GM12891 (cell line): ENCODE measurements at regions not wholly inside any gene's neighbourhood (a gene's known extent, or its start where the extent isn't known, plus 50 kb on each side); places are given as distances from the start of the nearest gene placed in this dataset.

ENCODE experiments used
- DNase-seq: peaks from one replicate; pipeline ENCODE4 v3.0.0; 2011; ENCODE audit warnings: low spot score; ENCODE audit not compliant: insufficient read length
- FAIRE-seq: peaks from 2 replicates; lab custom pipeline; 2011; peaks lifted over from hg19 to GRCh38; lab: Jason Lieb, UNC
- PAX5 ChIP-seq: IDR thresholded peaks from 2 replicates; pipeline ENCODE4 v1.6.1; 2011; ENCODE audit warnings: low read length, moderate library complexity, mild to moderate bottlenecking; ENCODE audit not compliant: insufficient read depth, severe bottlenecking
- POLR2A ChIP-seq: IDR thresholded peaks from 2 replicates; pipeline ENCODE4 v1.6.1; 2011; ENCODE audit warnings: low read depth, low read length, control low read depth
- POLR2AphosphoS5 ChIP-seq: IDR thresholded peaks from 2 replicates; pipeline ENCODE4 v1.6.1; 2011; ENCODE audit warnings: low read depth, low read length, control low read depth
- POU2F2 ChIP-seq: IDR thresholded peaks from 2 replicates; pipeline ENCODE4 v1.6.1; 2011; ENCODE audit warnings: low read depth, mild to moderate bottlenecking, control low read depth, low read length, moderate library complexity
- SPI1 ChIP-seq: IDR thresholded peaks from 2 replicates; pipeline ENCODE4 v1.6.1; 2011; ENCODE audit warnings: low read depth, low read length, control low read depth
- TAF1 ChIP-seq: IDR thresholded peaks from 2 replicates; pipeline ENCODE4 v1.6.1; 2011; ENCODE audit warnings: low read depth, low read length, control low read depth

GRCh38 chr18:25467226-25467987 lies 115.4 kb upstream of the ZNF521 start:
- TF ChIP-seq SPI1 (no peak), PAX5 (no peak), POLR2A (no peak), TAF1 (no peak), POU2F2 (no peak), POLR2AphosphoS5 (no peak)
- DNase-seq (no peak), FAIRE-seq (no peak)

DNA sequence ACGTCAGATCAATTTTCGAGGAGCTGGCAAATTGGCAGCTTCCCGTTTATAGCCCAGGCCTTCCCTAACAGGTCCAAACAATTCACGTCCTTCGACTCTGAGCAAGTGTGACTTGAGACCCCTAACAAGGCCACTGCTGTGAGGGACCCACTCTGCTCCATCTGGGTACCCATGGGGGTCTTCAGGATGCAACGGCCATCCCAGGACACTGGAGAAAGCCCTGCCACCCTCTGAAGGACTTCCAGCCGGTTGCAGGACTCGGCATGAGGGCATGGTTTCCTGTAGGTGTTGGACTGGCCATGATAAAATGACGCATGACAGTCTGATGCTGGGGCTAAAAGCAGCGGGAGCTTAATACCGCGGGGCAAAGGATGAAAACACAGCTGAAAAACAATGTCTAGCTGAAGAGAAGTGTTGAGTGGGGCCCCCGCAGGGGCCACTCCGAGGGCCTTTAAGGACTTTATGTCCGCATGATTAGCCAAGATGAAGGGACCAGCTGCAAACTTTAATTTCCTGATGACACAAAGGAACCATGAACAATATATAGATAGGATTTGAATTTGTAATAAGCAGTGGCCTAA lies 113.3 kb upstream of the ZNF521 start:
- no peak for FAIRE-seq
- no peak for DNase-seq
- TF ChIP-seq POLR2A = no peak
- TF ChIP-seq TAF1 = no peak
- TF ChIP-seq POU2F2 = no peak
- TF ChIP-seq SPI1 = no peak
- TF ChIP-seq PAX5 = no peak
- no peak for TF ChIP-seq POLR2AphosphoS5

DNA sequence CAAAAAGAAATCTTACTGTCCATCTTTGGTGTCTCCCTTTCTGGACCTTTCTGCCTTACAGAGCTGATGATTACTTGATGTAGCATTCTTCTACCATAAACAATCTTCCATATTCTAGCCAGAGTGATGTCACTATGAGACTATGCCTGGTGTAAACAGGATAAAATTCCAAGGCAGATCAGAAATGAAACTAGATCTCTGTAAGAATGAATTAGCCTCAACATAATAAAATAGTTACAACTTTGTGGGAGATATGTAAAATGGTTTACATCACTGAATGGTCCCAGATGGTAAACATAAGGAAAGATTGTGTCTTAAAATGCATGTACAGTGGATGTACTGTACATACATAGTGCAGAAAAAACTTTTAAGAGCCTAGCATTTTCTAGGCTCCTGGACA lies 112.3 kb upstream of the ZNF521 start:
- FAIRE-seq (no peak), DNase-seq (no peak)
- no peak for TF ChIP-seq SPI1
- no peak for TF ChIP-seq PAX5
- TF ChIP-seq TAF1 = no peak
- TF ChIP-seq POLR2A = no peak
- no peak for TF ChIP-seq POLR2AphosphoS5
- TF ChIP-seq POU2F2 = no peak

DNA sequence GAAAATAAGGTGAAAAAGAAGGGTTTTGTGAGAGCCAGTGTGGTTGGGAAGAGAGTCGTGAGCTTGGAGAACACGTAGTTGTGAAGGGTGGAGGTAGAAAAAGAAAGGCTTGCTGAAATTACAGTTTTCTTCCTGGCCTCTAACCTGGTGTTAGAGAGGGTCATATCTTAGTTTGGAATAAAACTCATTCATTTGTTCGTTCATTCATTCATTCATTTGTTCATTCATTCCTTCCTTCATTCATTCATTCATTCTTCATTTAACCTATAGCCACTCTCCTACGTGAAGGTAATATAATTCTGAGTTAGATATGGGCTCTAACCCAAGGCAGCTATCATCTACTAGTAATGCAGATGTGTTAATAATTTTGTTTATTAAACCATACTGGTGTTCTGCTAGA lies 111.8 kb upstream of the ZNF521 start:
- no peak for FAIRE-seq
- DNase-seq = no peak
- no peak for TF ChIP-seq TAF1
- no peak for TF ChIP-seq POLR2AphosphoS5
- TF ChIP-seq SPI1 = no peak
- TF ChIP-seq POU2F2 = no peak
- no peak for TF ChIP-seq PAX5
- no peak for TF ChIP-seq POLR2A

GRCh38 chr18:25459814-25460213 lies 107.8 kb upstream of the ZNF521 start:
- FAIRE-seq (no peak), DNase-seq (no peak)
- TF ChIP-seq POU2F2 = no peak
- TF ChIP-seq TAF1 = no peak
- TF ChIP-seq POLR2A = no peak
- TF ChIP-seq POLR2AphosphoS5 = no peak
- TF ChIP-seq PAX5 = no peak
- TF ChIP-seq SPI1 = no peak

DNA sequence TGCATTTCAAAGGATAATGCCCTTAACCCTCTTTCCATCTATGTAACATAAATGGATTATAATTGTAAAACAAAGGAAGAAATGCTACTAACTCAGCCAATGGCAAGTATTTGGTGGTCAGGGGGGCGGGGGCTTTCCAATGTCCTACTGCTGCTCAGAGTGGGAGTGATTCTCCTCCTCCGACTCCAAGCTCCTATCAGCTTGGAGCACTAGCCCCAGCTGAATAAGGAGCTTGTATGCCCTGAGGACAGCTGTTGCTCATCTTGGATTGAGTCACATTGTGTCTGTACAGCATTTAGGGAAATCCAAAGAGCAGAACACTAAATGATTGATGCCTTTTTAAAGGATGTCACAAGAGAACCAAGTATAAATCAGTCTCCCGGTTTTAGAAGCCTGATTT lies 105.6 kb upstream of the ZNF521 start:
- no peak for FAIRE-seq

DNA sequence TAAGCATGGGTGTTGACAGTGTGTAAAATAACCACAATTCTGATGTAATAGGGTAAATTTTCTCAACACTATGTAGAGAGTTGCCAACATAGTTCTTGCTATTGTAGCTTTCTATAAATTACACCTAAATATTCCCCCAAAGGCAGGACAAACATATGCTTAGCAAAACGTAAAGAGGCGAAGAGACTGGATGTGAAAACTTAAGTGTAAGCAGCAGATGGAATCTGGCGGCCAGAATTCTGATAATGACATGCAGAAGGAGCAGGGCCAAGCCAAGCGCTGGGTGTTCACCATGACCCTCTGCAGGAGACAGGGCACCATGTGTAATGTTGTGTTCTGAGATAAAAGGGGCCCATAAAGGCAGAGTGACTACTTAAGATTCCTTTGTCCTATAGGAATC lies 105.2 kb upstream of the ZNF521 start:
- DNase-seq (no peak), FAIRE-seq (no peak)
- TF ChIP-seq TAF1 = no peak
- no peak for TF ChIP-seq POU2F2
- TF ChIP-seq POLR2A = no peak
- TF ChIP-seq PAX5 = no peak
- TF ChIP-seq SPI1 = no peak

More for the DNA sequence above, 105.6 kb upstream of the ZNF521 start:
- TF ChIP-seq SPI1 = no peak
- no peak for TF ChIP-seq POLR2A
- no peak for TF ChIP-seq PAX5
- DNase-seq = no peak

DNA sequence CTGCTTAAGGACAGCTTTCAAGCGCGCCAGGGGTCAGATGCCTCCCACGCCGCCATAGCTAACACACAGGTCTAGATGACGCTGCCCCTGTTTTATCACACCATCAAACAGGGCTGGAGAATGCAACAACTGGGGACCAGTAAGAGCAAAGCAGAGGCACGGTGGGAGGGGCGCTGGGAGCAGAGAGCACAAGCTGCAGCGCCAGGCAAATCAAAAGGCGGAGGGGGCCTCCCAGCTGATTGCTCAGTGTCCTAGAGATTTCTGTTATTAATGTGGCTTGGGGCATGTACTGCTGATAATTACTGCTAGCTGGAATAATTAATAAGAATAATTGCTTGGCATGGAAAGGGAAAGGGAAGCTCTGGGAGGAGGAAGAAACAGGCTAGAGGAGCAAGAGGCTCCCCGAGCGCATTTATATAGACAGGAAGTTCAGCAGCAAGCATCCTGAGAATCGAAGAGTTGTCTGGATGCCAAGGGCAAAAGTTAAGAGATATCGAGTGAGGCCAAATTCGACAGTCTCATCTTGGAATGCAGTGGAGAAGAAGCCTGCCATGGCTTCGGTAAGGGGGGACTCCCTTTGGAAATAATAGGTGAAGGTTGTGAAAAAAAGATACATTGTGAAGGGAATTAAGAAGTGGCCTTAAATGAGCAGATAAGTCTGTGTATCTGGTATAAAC lies 104.5 kb upstream of the ZNF521 start:
- FAIRE-seq = no peak
- no peak for DNase-seq
- no peak for TF ChIP-seq POU2F2
- no peak for TF ChIP-seq SPI1
- TF ChIP-seq PAX5 = no peak
- no peak for TF ChIP-seq POLR2A
- no peak for TF ChIP-seq TAF1
- no peak for TF ChIP-seq POLR2AphosphoS5

DNA sequence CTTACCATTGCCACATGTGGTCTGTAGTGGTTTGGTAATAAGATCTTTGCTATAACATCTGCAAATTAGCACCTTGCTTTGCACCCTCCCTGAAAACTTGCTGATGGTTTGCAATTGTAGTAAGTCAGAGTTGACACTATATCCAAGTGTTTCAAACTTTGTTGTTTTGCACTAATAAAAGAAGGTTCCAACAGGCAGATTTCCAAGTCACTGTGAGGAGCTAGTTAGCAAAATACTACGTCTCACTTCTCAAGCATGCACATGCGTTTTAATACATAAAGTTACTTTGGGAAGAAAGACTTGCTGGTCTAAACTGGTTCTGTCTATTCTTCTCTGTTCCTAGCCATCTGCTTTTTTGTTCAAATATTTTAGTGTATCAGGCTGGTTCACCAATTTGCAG lies 103.7 kb upstream of the ZNF521 start:
- TF ChIP-seq TAF1 (no peak), POLR2A (no peak), SPI1 (no peak), POU2F2 (no peak), PAX5 (no peak), POLR2AphosphoS5 (no peak)
- FAIRE-seq (no peak), DNase-seq (no peak)

- no peak for DNase-seq
These were observed 103.2 kb upstream of the ZNF521 start for GRCh38 chr18:25455159-25455558.

More at GRCh38 chr18:25455159-25455558, 103.2 kb upstream of the ZNF521 start:
- FAIRE-seq = no peak
- TF ChIP-seq POLR2AphosphoS5 (no peak), SPI1 (no peak), PAX5 (no peak), POU2F2 (no peak), POLR2A (no peak), TAF1 (no peak)
